ENCODE measurements at regions not wholly inside any gene's neighbourhood (a gene's known extent, or its start where the extent isn't known, plus 50 kb on each side); places are given as distances from the start of the nearest gene placed in this dataset.

DNA sequence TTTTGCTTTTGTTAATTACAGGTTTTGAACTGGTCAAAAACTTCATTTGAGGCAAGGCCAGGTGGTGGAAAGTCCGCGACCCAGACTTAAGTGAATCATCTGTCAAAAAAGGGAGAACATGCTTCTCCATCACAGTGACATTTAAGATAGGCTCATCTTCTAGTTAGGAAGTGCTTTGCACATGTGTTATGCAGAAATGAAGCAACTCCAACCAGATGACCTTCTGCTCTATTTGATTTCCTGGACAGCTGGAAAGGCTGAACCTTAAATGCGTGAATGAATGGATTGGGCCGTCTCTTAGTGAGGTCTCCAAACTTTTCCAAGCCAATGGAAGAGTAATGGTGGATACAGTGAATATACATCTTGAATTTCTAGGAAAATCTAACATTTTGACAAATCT lies 101.6 kb upstream of the FAM13C start:
- Mint-ChIP-seq H3K4me1 (ENCODE audit: low read depth) (no peaks in the 10 kb centered on the region), H3K27me3 (no peaks in the 10 kb centered on the region), H3K4me3 (no peak overlapping the region), H3K36me3 (ENCODE audit: low read depth) (no peaks in the 10 kb centered on the region), H3K9me3 (no peaks in the 10 kb centered on the region), H3K27ac (no peak overlapping the region)
- intact Hi-C loops (cut with DNase I, micrococcal nuclease), result no loop called here
- CTCF ChIA-PET, result no interaction called here
- Histone ChIP-seq H3K9me3 (ENCODE audit: control insufficient read depth in 1 of 2, insufficient read depth in 1 of 2, low read length in 2 of 2) (no peaks in the 10 kb centered on the region), H3K27ac (ENCODE audit: low read depth in 1 of 2, low read length in 2 of 2) (no peak overlapping the region), H3K4me3 (ENCODE audit: low read length) (no peak overlapping the region), H3K27me3 (ENCODE audit: control insufficient read depth in 1 of 2, insufficient read depth in 2 of 2, low read length in 2 of 2) (no peaks in the 10 kb centered on the region), H3K4me1 (ENCODE audit: insufficient read depth, low read length) (no peaks in the 10 kb centered on the region), H3K36me3 (ENCODE audit: insufficient read depth, low read length) (no peaks in the 10 kb centered on the region)
- ATAC-seq (ENCODE audit: poor library complexity) (no peak), DNase-seq (no peak)
- TF ChIP-seq, protein P1, sequence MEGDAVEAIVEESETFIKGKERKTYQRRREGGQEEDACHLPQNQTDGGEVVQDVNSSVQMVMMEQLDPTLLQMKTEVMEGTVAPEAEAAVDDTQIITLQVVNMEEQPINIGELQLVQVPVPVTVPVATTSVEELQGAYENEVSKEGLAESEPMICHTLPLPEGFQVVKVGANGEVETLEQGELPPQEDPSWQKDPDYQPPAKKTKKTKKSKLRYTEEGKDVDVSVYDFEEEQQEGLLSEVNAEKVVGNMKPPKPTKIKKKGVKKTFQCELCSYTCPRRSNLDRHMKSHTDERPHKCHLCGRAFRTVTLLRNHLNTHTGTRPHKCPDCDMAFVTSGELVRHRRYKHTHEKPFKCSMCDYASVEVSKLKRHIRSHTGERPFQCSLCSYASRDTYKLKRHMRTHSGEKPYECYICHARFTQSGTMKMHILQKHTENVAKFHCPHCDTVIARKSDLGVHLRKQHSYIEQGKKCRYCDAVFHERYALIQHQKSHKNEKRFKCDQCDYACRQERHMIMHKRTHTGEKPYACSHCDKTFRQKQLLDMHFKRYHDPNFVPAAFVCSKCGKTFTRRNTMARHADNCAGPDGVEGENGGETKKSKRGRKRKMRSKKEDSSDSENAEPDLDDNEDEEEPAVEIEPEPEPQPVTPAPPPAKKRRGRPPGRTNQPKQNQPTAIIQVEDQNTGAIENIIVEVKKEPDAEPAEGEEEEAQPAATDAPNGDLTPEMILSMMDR (IDR thresholded peaks at IDR 0.05), result no peak
- POLR2A ChIA-PET, result no interaction called here

DNA sequence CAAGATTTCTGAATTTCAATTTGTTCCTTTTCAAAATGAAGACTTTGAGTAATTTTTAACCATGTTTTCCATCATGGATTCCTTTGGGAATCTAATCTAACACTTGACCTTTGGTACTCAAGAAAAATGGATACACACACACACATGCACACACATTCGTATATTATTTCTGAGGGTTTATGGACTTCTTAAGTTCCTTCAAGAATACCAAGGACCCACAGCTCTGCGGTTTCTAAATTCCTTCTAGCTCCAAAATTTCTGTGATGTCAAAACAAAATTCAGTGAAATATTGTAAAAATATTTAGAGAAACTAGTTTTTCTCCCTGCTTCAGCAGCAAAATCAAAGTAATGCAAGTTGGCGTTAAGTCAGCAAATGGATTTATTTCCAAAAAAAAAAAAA lies 98.3 kb upstream of the FAM13C start:
- Histone ChIP-seq H3K4me3 (ENCODE audit: low read length) (no peak overlapping the region), H3K36me3 (ENCODE audit: insufficient read depth, low read length) (no peaks in the 10 kb centered on the region), H3K27ac (ENCODE audit: low read depth in 1 of 2, low read length in 2 of 2) (no peak overlapping the region), H3K4me1 (ENCODE audit: insufficient read depth, low read length) (no peaks in the 10 kb centered on the region), H3K27me3 (ENCODE audit: control insufficient read depth in 1 of 2, insufficient read depth in 2 of 2, low read length in 2 of 2) (no peaks in the 10 kb centered on the region), H3K9me3 (ENCODE audit: control insufficient read depth in 1 of 2, insufficient read depth in 1 of 2, low read length in 2 of 2) (no peaks in the 10 kb centered on the region)
- DNase-seq, result no peak
- ATAC-seq (ENCODE audit: poor library complexity), result no peak
- H3K27ac Mint-ChIP-seq, result no peak overlapping the region
- H3K9me3 Mint-ChIP-seq, result no peaks in the 10 kb centered on the region
- TF ChIP-seq, protein P1 (IDR thresholded peaks at IDR 0.05), result no peak
- ChIA-PET CTCF (no interaction called here), POLR2A (no interaction called here)
- H3K36me3 Mint-ChIP-seq (ENCODE audit: low read depth), result no peaks in the 10 kb centered on the region
- H3K4me3 Mint-ChIP-seq, result no peak overlapping the region
- no peaks in the 10 kb centered on the region for H3K4me1 Mint-ChIP-seq (ENCODE audit: low read depth)
- intact Hi-C loops (cut with DNase I, micrococcal nuclease), result no loop called here
- H3K27me3 Mint-ChIP-seq, result no peaks in the 10 kb centered on the region

DNA sequence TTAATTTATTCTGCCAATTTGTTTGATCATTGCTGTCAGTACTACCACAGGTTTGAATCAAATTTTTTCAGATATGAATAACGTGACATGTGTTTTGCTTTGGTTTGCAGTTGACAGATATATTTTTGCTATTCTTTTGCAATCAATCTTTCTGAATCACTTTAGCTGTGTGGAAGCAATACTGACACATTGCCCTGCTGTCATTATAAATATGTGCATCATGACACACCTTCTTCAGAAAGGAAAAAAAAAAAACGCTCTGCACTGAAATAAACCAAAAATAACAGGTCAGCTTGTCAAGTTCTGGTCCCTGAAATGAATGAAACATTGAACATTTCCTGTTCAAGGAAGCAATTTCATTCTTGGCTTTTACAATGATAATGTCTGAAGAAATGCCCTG lies 93.8 kb upstream of the FAM13C start:
- Mint-ChIP-seq H3K4me1 (ENCODE audit: low read depth) (no peaks in the 10 kb centered on the region), H3K4me3 (no peak overlapping the region), H3K27ac (no peak overlapping the region), H3K36me3 (ENCODE audit: low read depth) (no peaks in the 10 kb centered on the region), H3K9me3 (no peaks in the 10 kb centered on the region), H3K27me3 (no peaks in the 10 kb centered on the region)
- DNase-seq (no peak), ATAC-seq (ENCODE audit: poor library complexity) (no peak)
- H3K36me3 ChIP-seq (ENCODE audit: insufficient read depth, low read length), result no peaks in the 10 kb centered on the region
- H3K4me1 ChIP-seq (ENCODE audit: insufficient read depth, low read length), result no peaks in the 10 kb centered on the region
- intact Hi-C loops (cut with DNase I, micrococcal nuclease), result no loop called here
- TF ChIP-seq, protein P1 (IDR thresholded peaks at IDR 0.05), result no peak
- no peaks in the 10 kb centered on the region for H3K27me3 ChIP-seq (ENCODE audit: control insufficient read depth in 1 of 2, insufficient read depth in 2 of 2, low read length in 2 of 2)
- POLR2A ChIA-PET, result no interaction called here
- H3K4me3 ChIP-seq (ENCODE audit: low read length), result no peak overlapping the region
- CTCF ChIA-PET, result no interaction called here
- no peaks in the 10 kb centered on the region for H3K9me3 ChIP-seq (ENCODE audit: control insufficient read depth in 1 of 2, insufficient read depth in 1 of 2, low read length in 2 of 2)
- H3K27ac ChIP-seq (ENCODE audit: low read depth in 1 of 2, low read length in 2 of 2), result no peak overlapping the region
